Panc1 (cell line): ENCODE measurements at regions not wholly inside any gene's neighbourhood (a gene's known extent, or its start where the extent isn't known, plus 50 kb on each side); places are given as distances from the start of the nearest gene placed in this dataset.
"Not testable (repeated sequence)": the region's sequence is repeated elsewhere in the genome, so short reads cannot be mapped to it uniquely, and the experiment has no call there.

Experiments used
- POLR2AphosphoS5 ChIP-seq: IDR thresholded peaks from 2 replicates; pipeline ENCODE4 v1.6.1; 2012; ENCODE audit warnings: mild to moderate bottlenecking, low read depth, low read length, moderate library complexity
- SIN3A ChIP-seq: IDR thresholded peaks from 2 replicates; pipeline ENCODE4 v1.6.1; 2012; ENCODE audit warnings: low read depth, mild to moderate bottlenecking, low read length, moderate library complexity, borderline replicate concordance; ENCODE audit not compliant: insufficient read depth
- TF ChIP-seq, protein P1 (sequence below): fragments of 450-650 bp; IDR thresholded peaks from 2 replicates; pipeline ENCODE4 v1.5.1; 2017; ENCODE audit warnings: mild to moderate bottlenecking
- TF ChIP-seq, protein P2 (sequence below), 2 experiments: IDR thresholded peaks; 2 replicates each; pipeline ENCODE4 v1.6.1; 2011 to 2012; ENCODE audit warnings: low read depth in 2 of 2, control low read depth in 1 of 2, low read length in 1 of 2, mild to moderate bottlenecking in 1 of 2, moderate library complexity in 1 of 2; ENCODE audit not compliant: insufficient read depth in 1 of 2

DNA sequence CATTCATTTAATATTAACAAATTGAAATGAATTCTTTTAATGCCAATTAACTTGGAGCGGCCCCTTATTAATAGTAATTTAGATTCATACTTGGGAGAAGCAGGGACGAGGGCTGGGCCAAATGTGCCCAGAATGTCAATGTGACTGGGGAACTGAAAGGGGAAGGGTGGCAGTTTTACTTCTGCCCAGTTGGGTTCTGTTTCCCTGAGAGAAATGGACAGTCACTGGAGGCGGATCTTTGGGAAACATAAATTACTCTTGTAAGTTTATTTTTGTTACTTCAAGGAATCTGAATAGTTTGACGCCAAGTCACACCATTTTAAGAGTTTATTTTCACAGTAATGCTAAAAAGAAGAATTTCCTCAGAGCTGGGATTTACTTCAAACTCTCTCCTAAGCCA is 432.1 kb downstream of the CNTNAP3B start:
- not testable (repeated sequence) for TF ChIP-seq POLR2AphosphoS5, SIN3A
- TF ChIP-seq, protein P1, sequence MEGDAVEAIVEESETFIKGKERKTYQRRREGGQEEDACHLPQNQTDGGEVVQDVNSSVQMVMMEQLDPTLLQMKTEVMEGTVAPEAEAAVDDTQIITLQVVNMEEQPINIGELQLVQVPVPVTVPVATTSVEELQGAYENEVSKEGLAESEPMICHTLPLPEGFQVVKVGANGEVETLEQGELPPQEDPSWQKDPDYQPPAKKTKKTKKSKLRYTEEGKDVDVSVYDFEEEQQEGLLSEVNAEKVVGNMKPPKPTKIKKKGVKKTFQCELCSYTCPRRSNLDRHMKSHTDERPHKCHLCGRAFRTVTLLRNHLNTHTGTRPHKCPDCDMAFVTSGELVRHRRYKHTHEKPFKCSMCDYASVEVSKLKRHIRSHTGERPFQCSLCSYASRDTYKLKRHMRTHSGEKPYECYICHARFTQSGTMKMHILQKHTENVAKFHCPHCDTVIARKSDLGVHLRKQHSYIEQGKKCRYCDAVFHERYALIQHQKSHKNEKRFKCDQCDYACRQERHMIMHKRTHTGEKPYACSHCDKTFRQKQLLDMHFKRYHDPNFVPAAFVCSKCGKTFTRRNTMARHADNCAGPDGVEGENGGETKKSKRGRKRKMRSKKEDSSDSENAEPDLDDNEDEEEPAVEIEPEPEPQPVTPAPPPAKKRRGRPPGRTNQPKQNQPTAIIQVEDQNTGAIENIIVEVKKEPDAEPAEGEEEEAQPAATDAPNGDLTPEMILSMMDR, result not testable (repeated sequence)
- TF ChIP-seq, protein P2, sequence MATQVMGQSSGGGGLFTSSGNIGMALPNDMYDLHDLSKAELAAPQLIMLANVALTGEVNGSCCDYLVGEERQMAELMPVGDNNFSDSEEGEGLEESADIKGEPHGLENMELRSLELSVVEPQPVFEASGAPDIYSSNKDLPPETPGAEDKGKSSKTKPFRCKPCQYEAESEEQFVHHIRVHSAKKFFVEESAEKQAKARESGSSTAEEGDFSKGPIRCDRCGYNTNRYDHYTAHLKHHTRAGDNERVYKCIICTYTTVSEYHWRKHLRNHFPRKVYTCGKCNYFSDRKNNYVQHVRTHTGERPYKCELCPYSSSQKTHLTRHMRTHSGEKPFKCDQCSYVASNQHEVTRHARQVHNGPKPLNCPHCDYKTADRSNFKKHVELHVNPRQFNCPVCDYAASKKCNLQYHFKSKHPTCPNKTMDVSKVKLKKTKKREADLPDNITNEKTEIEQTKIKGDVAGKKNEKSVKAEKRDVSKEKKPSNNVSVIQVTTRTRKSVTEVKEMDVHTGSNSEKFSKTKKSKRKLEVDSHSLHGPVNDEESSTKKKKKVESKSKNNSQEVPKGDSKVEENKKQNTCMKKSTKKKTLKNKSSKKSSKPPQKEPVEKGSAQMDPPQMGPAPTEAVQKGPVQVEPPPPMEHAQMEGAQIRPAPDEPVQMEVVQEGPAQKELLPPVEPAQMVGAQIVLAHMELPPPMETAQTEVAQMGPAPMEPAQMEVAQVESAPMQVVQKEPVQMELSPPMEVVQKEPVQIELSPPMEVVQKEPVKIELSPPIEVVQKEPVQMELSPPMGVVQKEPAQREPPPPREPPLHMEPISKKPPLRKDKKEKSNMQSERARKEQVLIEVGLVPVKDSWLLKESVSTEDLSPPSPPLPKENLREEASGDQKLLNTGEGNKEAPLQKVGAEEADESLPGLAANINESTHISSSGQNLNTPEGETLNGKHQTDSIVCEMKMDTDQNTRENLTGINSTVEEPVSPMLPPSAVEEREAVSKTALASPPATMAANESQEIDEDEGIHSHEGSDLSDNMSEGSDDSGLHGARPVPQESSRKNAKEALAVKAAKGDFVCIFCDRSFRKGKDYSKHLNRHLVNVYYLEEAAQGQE (IDR thresholded peaks at IDR 0.05; ENCODE audit: insufficient read depth in 1 of 2, low read depth in 2 of 2, low read length in 1 of 2), result not testable (repeated sequence)
